ENCODE measurements at regions not wholly inside any gene's neighbourhood (a gene's known extent, or its start where the extent isn't known, plus 50 kb on each side); places are given as distances from the start of the nearest gene placed in this dataset.

DNA sequence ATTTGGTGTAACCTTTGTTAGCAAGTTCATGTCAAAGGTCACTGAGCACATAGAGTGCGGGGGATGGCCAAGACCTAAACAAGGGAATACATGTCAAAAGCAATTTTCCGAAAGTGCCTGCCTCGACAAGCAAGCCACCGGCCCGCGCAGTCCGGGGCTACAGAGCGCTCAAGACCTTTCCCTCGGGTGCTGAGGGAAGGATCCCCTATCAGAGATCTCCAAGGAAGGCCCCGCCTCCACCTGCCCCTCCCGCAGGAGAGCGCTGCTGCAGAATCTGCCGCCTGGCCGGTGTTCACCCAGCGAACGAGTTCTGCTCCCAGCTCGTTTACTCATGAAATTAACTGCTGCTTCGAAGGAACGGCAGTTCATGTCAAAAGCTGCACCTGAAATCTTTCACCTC is 252.7 kb downstream of the BMP7 start:
- CTCF ChIA-PET, result no interaction called here
- H3K4me3 ChIP-seq (ENCODE audit: low read depth, low read length, poor library complexity, severe bottlenecking), result no peak overlapping the region
- intact Hi-C loops (cut with micrococcal nuclease; ENCODE audit: unreplicated experiment), result no loop called here
- no peaks in the 10 kb centered on the region for H3K4me1 ChIP-seq (ENCODE audit: insufficient read depth, low read length, poor library complexity, severe bottlenecking)
- H3K27ac ChIP-seq (ENCODE audit: low read depth, low read length, poor library complexity, severe bottlenecking), result no peak overlapping the region
- H3K36me3 ChIP-seq (ENCODE audit: insufficient read depth, low read length, poor library complexity, severe bottlenecking), result no peaks in the 10 kb centered on the region
- H3K27me3 ChIP-seq (replicated peaks; ENCODE audit: insufficient read depth, low read depth, low read length, poor library complexity), result peaks cover 20% of the 10 kb centered on the region
- POLR2A ChIA-PET (ENCODE audit: low non-redundant PET), result no interaction called here
- H3K9me3 ChIP-seq (ENCODE audit: low read depth, low read length, poor library complexity, severe bottlenecking), result no peaks in the 10 kb centered on the region
- no peak for TF ChIP-seq EZH2 (IDR thresholded peaks at IDR 0.05; ENCODE audit: borderline replicate concordance, low read depth, low read length, poor library complexity, severe bottlenecking)
- TF ChIP-seq, protein P1, sequence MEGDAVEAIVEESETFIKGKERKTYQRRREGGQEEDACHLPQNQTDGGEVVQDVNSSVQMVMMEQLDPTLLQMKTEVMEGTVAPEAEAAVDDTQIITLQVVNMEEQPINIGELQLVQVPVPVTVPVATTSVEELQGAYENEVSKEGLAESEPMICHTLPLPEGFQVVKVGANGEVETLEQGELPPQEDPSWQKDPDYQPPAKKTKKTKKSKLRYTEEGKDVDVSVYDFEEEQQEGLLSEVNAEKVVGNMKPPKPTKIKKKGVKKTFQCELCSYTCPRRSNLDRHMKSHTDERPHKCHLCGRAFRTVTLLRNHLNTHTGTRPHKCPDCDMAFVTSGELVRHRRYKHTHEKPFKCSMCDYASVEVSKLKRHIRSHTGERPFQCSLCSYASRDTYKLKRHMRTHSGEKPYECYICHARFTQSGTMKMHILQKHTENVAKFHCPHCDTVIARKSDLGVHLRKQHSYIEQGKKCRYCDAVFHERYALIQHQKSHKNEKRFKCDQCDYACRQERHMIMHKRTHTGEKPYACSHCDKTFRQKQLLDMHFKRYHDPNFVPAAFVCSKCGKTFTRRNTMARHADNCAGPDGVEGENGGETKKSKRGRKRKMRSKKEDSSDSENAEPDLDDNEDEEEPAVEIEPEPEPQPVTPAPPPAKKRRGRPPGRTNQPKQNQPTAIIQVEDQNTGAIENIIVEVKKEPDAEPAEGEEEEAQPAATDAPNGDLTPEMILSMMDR (conservative IDR thresholded peaks at IDR 0.05; ENCODE audit: low read depth, low read length), result no peak
- BruUV-seq (replicated peaks), result no TSS peak
- peak; percentile 22 for DNase-seq (ENCODE audit: low spot score)

DNA sequence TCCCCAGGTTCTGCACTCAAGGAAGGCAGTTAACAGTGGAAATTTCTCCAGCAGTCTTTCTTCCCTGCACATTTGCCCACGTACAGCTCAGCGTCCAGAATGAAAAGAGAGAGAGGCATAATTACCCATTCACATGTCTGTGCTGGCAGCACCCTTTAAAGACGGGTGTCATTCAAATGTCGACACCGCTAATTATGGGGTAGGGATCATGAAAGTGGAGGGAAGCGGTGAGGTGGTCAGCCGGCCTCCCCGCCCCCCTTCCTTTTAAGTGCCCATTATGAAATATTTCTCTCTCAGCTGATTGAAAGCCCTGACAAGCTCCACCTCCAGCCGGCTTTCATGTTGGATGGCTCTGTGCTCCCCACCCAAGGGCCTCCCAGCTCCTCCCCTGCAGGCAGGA is 246.1 kb downstream of the BMP7 start:
- Histone ChIP-seq H3K4me1 (ENCODE audit: insufficient read depth, low read length, poor library complexity, severe bottlenecking) (no peaks in the 10 kb centered on the region), H3K4me3 (ENCODE audit: low read depth, low read length, poor library complexity, severe bottlenecking) (no peak overlapping the region), H3K9me3 (ENCODE audit: low read depth, low read length, poor library complexity, severe bottlenecking) (no peaks in the 10 kb centered on the region), H3K27ac (ENCODE audit: low read depth, low read length, poor library complexity, severe bottlenecking) (no peak overlapping the region), H3K27me3 (replicated peaks; ENCODE audit: insufficient read depth, low read depth, low read length, poor library complexity) (peaks cover 32% of the 10 kb centered on the region), H3K36me3 (ENCODE audit: insufficient read depth, low read length, poor library complexity, severe bottlenecking) (no peaks in the 10 kb centered on the region)
- DNase-seq (ENCODE audit: low spot score), result no peak
- TF ChIP-seq, protein P1 (conservative IDR thresholded peaks at IDR 0.05; ENCODE audit: low read depth, low read length), result no peak
- no peak for TF ChIP-seq EZH2 (IDR thresholded peaks at IDR 0.05; ENCODE audit: borderline replicate concordance, low read depth, low read length, poor library complexity, severe bottlenecking)
- no TSS peak for BruUV-seq (replicated peaks)
- intact Hi-C loops (cut with micrococcal nuclease; ENCODE audit: unreplicated experiment), result no loop called here
- CTCF ChIA-PET, result no interaction called here
- POLR2A ChIA-PET (ENCODE audit: low non-redundant PET), result no interaction called here

DNA sequence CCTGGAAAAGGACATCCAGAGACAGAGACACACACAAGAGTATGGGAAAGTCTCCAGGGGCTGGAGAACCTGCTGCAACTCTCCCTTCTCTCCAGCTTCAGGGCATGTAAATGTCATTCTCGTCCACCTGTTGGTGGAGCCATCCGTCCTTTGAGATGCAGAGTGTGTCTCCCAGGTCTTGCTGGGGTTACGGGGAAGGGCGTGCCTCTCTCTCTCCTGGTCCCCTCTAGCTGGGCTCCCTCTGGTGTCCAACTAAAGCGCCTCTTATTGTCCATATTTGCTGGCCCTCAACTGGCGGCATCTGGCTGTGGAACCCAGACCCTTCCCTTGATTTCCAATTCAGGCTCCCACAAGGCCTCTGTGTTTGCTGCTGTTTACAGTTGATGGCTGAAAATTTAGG is 244.1 kb downstream of the BMP7 start:
- no TSS peak for BruUV-seq (replicated peaks)
- H3K4me3 ChIP-seq (ENCODE audit: low read depth, low read length, poor library complexity, severe bottlenecking), result no peak overlapping the region
- H3K36me3 ChIP-seq (ENCODE audit: insufficient read depth, low read length, poor library complexity, severe bottlenecking), result no peaks in the 10 kb centered on the region
- H3K27me3 ChIP-seq (replicated peaks; ENCODE audit: insufficient read depth, low read depth, low read length, poor library complexity), result peaks cover 32% of the 10 kb centered on the region
- CTCF ChIA-PET, result no interaction called here
- POLR2A ChIA-PET (ENCODE audit: low non-redundant PET), result no interaction called here
- no peak for DNase-seq (ENCODE audit: low spot score)
- no peaks in the 10 kb centered on the region for H3K9me3 ChIP-seq (ENCODE audit: low read depth, low read length, poor library complexity, severe bottlenecking)
- intact Hi-C loops (cut with micrococcal nuclease; ENCODE audit: unreplicated experiment), result no loop called here
- no peak overlapping the region for H3K27ac ChIP-seq (ENCODE audit: low read depth, low read length, poor library complexity, severe bottlenecking)
- TF ChIP-seq EZH2 (IDR thresholded peaks at IDR 0.05; ENCODE audit: borderline replicate concordance, low read depth, low read length, poor library complexity, severe bottlenecking), result no peak
- TF ChIP-seq, protein P1 (conservative IDR thresholded peaks at IDR 0.05; ENCODE audit: low read depth, low read length), result no peak
- H3K4me1 ChIP-seq (ENCODE audit: insufficient read depth, low read length, poor library complexity, severe bottlenecking), result no peaks in the 10 kb centered on the region
